ENCODE measurements at regions not wholly inside any gene's neighbourhood (a gene's known extent, or its start where the extent isn't known, plus 50 kb on each side); places are given as distances from the start of the nearest gene placed in this dataset.
"Not testable (repeated sequence)": the region's sequence is repeated elsewhere in the genome, so short reads cannot be mapped to it uniquely, and the experiment has no call there.

DNA sequence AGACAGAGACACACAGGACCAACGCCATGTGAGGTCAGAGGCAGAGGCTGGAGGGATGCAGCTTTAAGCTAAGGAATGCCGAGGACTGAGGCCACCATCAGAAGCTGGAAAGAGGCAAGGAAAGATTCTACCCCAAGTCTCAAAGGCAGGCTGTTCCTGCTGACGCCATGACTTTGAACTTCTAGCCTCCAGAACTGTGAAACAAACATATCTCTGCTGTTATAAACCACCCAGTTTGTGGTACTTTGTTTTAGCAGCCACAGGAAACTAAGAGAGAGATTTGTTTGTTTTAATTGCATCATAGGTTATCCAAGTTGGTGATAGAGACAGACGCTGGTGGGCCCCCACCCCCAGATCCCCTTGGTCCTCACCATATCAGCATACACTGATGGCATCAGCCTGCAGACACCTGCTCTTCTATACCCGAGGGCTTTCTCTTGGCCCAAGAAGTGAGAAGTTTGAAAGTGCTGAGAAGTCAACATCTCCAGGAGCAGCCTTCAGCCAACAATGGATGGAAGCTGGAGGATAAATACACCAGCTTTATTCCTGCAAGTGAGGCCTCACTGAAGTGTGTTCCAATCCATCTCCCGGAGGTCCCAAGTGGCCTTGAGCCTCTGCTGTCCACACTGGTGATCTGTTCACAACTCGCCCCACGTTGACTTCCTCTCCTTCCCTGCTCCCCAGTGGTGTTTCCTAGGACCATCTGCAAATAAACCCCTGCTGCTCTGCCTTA lies 154.7 kb downstream of the BTBD3 start:
- DNase-seq (ENCODE audit: low read depth): no peak

DNA sequence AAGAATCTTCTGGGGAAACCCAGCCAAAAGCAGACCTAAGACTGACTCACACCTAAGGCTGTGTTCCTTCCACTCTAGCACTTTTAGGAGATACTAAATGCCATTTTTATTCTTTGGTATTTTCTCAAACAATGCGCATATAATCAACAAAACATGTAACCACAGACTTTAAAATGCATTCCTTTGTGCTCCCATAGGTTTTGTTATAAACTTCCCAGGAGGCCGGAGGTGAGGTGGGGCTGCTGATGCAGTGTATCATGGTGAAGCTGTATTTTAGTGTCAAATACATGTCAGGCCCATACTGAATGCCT lies 155.2 kb downstream of the BTBD3 start:
- DNase-seq (ENCODE audit: low read depth): no peak

DNA sequence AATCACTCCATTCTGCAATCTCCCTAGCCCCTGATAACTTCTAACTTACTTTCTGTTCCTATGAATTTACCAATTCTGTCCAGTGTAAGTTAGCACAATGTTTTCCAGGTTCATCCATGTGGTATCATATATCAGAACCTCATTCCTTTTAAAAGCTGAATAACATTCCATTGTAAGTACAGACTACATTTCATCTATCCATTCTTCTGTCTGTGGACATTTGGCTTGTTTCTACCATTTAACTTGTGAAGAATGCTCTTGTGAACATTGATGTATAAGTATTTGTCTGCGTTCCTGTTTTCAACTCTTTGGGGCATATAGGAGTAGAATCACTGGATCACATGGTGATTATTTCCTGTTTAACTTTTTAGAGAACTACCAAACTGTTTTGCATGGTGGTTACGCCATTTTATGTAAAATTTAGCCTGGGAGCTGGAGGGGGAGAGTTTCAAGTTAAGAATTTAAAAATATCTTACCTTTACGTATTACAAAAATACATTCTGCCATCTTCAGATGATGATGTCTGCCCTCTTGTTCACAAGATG lies 156.5 kb downstream of the BTBD3 start:
- no peak for DNase-seq (ENCODE audit: low read depth)

- DNase-seq (ENCODE audit: low read depth): no peak
Measured at GRCh38 chr20:12076200-12076599, 158.5 kb downstream of the BTBD3 start.

DNA sequence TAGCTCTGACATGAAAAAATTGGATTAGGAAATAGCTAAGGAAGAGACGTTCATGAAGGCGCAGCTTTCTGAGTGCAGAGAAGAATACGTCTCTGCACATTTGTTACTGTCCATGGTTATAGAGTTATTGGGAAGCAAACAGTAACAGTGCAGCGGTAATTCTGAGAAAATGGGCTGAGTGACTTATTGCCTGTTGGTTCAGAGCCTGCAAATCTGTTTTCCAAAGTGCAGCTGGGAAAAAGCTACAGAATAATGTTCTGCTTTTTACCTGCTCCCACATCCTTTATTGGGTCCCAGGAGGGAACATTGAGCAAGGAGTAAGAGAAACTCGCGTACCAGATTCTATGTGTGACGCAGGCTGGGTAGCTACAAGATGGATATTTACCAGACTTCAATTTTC lies 160.2 kb downstream of the BTBD3 start:
- no peak for DNase-seq (ENCODE audit: low read depth)

DNA sequence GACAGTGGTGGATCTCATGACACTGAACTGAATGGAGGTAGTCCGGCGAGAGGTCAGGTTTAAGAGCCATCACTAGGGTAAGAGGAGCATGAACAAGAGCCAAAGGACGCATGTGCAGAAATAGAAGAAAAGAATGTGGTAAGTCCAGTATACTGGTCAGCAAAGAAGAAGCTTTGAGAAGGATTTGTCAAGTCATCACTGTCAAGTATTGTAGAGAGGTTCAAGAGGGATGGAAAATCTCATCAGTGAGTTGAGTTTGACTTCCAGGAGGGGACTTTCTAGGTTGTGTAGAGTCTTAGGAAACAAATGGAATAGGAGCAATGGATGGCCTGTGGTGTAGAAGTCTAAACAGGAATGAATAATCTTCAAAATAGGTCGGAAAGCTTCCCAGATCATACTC lies 161.8 kb downstream of the BTBD3 start:
- no peak for DNase-seq (ENCODE audit: low read depth)

DNA sequence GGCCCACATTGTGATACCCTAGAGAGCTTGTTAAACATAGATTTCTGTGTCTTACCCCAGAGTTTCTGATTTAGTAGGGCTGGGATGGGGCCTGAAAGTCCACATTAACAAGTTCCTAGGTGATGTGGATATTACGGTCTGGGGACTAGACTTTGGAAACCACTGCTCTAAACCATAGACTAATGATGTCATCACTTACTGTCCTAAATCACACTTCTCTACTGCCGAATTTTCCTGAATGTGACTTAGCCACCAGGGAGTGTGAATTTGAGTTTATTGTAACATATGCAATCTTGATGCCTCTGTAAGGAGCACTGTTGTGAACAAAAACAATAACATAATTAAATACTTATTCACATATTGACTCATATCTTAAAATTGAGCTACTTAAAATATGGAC lies 165.6 kb downstream of the BTBD3 start:
- no peak for DNase-seq (ENCODE audit: low read depth)

- no peak for DNase-seq (ENCODE audit: low read depth)
Measured at GRCh38 chr20:12084482-12084881, 166.8 kb downstream of the BTBD3 start.

DNA sequence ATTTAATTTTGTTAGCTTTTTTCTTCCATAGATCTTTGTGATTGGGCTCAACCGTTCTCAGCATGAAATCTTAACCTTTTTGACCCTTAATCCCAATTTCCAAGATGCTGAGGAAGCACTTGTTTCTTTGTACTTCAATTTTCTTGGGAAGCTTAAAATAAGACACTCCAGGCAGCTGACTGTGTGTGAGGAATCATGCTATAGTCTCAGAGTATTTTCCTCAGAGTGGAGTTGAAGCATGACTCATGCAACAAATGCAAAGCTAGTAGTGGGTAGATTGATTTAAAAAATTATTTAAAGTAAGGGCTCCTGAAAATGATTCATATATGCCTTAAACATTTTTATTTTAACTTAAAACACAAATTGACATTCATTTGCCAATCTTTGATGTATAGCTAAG lies 168.7 kb downstream of the BTBD3 start:
- DNase-seq (ENCODE audit: low read depth): no peak

DNA sequence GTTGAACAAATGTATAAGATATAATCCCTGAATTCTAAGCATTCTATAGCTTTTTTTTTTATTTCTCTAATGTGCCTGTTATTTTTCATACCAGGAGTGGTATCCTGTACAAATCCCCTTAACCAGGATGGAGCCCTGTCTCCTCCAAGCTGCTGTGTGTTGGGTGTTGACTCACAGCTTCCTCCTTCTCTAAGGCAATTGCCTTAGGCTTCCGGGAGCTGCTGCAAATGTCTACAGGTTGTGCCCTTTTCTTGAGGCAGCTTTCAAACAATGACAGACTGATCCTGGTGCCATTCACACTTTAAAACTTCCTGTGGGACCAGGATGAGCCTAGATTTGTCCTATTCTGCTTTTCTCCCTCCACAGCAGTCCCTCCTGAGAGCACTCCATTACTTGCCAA lies 173.2 kb downstream of the BTBD3 start:
- DNase-seq (ENCODE audit: low read depth): no peak

DNA sequence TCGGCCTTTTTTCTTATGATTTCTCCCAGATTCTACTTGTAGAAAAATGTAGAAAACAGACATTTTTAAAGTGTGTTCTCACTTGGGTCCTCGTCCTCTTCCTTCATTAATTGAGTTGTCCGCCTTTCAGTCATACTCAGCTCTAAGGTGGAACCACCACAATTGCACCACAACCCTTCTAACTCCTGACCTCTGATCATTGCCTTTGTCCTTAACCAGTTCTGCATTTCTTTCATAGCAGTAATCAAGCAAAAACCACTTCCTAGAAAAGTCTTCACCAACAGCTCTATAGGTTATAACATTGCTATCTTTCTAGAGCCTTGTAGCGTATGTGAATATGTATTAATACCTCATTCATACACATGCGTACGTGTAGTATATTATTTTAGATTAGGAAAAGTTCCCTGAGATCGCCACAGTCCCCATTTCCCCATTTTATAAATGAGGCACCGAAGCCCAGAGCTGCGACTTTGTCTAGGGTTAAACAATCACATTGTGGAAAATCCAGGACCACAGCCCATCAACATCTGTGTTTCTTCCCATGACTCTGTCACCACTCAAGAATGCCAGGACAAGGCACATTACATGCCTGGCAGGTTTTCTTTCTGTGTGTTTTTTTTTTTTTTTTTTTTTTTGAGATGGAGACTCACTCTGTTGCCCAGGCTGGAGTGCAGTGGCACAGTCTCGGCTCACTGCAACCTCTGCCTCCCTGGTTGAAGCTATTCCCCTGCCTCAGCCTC lies 175.5 kb downstream of the BTBD3 start:
- DNase-seq (ENCODE audit: low read depth): no peak

GRCh38 chr20:12093797-12094190 lies 176.1 kb downstream of the BTBD3 start:
- DNase-seq (ENCODE audit: low read depth): not testable (repeated sequence)

GRCh38 chr20:12095180-12095920 lies 177.7 kb downstream of the BTBD3 start:
- no peak for DNase-seq (ENCODE audit: low read depth)

DNA sequence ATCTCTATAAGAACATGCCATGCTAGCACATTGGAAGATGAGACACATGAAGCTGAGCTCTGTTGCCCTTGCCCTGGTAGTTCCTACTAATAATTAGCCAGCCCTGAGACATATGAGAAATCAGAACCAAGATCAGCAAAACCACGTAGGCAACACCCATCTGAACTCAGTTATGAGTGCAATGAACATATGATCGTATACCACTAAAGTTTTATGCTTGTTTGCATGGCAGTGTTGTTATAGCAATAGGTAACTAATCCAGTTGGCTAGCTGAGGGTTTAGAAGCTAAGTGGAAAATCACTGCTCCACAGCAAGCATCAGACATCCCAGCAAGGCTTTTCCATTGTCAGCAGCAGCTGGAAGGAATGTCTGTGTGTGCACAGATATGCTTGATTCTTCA lies 180.7 kb downstream of the BTBD3 start:
- no peak for DNase-seq (ENCODE audit: low read depth)

- DNase-seq (ENCODE audit: low read depth): no peak
Measured at GRCh38 chr20:12108846-12109245, 191.2 kb downstream of the BTBD3 start.

GRCh38 chr20:12110274-12110673 lies 192.6 kb downstream of the BTBD3 start:
- DNase-seq (ENCODE audit: low read depth): no peak

DNA sequence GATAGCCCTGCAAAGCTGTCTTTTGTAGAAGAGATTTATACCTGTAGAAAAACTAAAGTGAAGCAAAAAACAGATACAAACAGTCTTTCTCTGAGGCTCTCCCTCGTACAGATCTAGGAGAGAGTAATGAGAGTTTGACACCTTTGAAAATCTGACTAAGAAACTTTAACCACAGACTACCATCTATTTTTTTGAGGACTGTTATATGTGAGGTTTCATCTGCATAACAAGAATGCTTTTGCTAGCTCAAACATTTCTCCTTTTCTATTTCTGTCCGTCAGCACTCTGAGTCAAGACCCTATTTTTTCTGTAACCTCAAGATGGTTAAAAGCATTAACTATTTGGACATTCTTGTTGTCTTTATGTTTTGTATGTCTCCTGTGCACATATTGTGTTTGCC lies 193.0 kb downstream of the BTBD3 start:
- DNase-seq (ENCODE audit: low read depth): no peak

GRCh38 chr20:12111431-12112088 lies 193.9 kb downstream of the BTBD3 start:
- DNase-seq (ENCODE audit: low read depth): no peak

GRCh38 chr20:12112089-12112474 lies 194.4 kb downstream of the BTBD3 start:
- DNase-seq (ENCODE audit: low read depth): no peak

- no peak for DNase-seq (ENCODE audit: low read depth)
Measured at GRCh38 chr20:12112665-12113064, 195.0 kb downstream of the BTBD3 start.

DNA sequence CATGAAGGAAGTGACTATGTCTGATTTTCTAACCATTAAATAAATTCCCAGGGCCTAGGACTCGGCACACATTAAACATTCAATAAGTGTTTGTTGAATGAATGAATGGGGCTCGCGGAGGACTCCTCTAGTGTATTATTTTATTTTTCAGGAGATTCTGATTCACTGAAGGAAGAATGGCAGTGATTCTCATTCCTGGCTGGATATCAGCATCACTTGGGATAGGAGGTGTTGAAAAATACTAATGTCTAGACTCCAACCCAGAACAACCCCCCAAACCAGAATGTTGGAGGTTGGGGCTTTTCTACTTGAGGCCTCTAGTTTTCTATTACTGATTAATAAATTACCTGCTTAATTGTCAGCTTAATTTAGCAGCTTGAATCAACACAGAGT lies 195.4 kb downstream of the BTBD3 start:
- no peak for DNase-seq (ENCODE audit: low read depth)

Measured in stimulated activated CD8-positive, alpha-beta memory T cell treated with anti-CD3 and anti-CD28 coated beads, Interleukin-12 subunit alpha, Interleukin-12 subunit beta, amount 100 ng/mL, for 1 hour (primary cell).